Pancreas (tissue), 10 donors: ENCODE measurements at regions not wholly inside any gene's neighbourhood (a gene's known extent, or its start where the extent isn't known, plus 50 kb on each side); places are given as distances from the start of the nearest gene placed in this dataset.

ENCODE experiments used
- ATAC-seq, 4 donors: fragments of 200-7000 bp; cut with Tn5 transposase; one replicate each; pipeline versions ENCODE4 v1.8.0 to v1.9.1; 2020; ENCODE audit warnings: mild to moderate bottlenecking in 4 of 4, moderate library complexity in 4 of 4
- DNase-seq, 6 donors: peaks; one replicate each; pipeline ENCODE4 v3.0.0-alpha.2; 2020
- FAIRE-seq: peaks from 2 replicates; lab custom pipeline; 2012; peaks lifted over from hg19 to GRCh38; lab: Jason Lieb, UNC
- H3K27ac ChIP-seq, 4 donors: fragments of 200-600 bp; sonication (generic); 1 replicate in 3 of 4; 2 replicates in 1 of 4; pipeline versions ENCODE4 v1.5.0 to v1.8.0; 2020
- H3K27me3 ChIP-seq, 4 donors: fragments of 200-600 bp; one replicate each; pipeline ENCODE4 v1.8.0; 2021
- H3K36me3 ChIP-seq, 3 donors: fragments of 200-600 bp; sonication (generic) in 1 of 3; one replicate each; pipeline versions ENCODE4 v1.5.0 to v1.8.0; 2020 to 2021
- H3K4me1 ChIP-seq, 3 donors: fragments of 200-600 bp; one replicate each; pipeline ENCODE4 v1.8.0; 2021
- H3K4me3 ChIP-seq, 4 donors: fragments of 200-600 bp; sonication (generic) in 2 of 4; one replicate each; pipeline versions ENCODE4 v1.5.0 to v1.8.0; 2020 to 2021
- H3K9me3 ChIP-seq, 4 donors: fragments of 200-600 bp; one replicate each; pipeline ENCODE4 v1.8.0; 2021
- CTCF ChIP-seq, 4 donors: fragments of 200-600 bp; sonication (generic) in 3 of 4; IDR thresholded peaks; one replicate each; pipeline versions ENCODE4 v1.5.0 to v1.8.0; 2021; ENCODE audit warnings: antibody characterized with exemption in 4 of 4
- WGBS, 2 donors: extraction: QIAGEN DNeasy Blood & Tissue Kit; methylation state at CpG; one replicate each; pipeline ENCODE4 v1.1.7; 2013; 5-methylcytosine and 5-hydroxymethylcytosine counted together
- intact Hi-C, 3 donors: fragments of 100-400 bp; cut with DNase I; formaldehyde crosslinking; loops; one replicate each; pipeline versions ENCODE4 v1.11.1 to v1.14.2; 2022
- donor health status: healthy with polysubstance abuse.
- donor health status: DM: no; HTN: no; CAD: no; lungs with moderate emphysema.
- donor health status: DM: no; HTN: no; CAD: no.
- donor health status: control.
- donor health status: control.
- donor health status: Bipolar disorder and iron deficiency.
- donor health status: DM: yes; HTN: yes; CAD: no.
- donor health status: DM: no; HTN: no; CAD: no.
- donor health status: DM: no; HTN: no; CAD: no.
- donor health status: DM: yes; HTN: yes; CAD: no.

DNA sequence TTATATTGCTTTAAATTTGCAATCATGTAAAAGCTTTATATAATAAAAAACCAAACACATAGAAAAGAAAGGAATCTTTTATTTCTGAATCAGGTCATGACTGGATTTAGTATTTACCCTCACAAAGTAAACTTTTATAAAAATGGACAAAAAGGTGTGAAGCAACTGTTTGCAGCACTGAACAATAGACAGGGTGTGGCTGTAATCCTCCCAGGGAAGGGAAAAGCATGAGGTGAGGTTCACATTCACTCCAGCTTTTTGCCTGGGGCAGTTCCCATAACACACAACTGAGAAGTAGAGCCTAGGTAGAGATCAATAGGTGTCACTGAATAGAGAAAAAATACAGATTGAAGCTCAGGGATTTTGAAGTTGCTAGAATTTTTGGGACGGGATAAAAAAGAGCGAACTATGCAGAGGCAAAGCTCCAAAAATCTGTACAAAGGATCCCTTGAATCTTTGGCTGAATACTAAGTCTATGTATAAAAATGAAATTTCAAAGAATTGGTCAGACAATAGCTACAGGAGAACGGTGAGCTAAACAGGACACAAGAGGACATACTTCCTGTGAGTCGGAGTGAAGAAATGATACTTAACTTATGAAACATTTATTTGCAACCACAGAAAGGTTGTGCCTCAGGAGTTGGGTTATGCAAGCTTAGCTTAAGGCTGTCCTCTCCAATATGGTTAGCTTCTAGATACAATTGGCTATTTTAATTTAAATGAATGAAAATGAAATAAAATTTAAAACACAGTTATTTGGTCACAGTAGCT lies 162.0 kb upstream of the ZP4 start:
- intact Hi-C loops = no loop called here
- Histone ChIP-seq H3K4me3 (no peak overlapping the region), H3K9me3 (no peaks in the 10 kb centered on the region), H3K27me3 (no peaks in the 10 kb centered on the region), H3K4me1 (no peaks in the 10 kb centered on the region), H3K36me3 (no peaks in the 10 kb centered on the region), H3K27ac (no peak overlapping the region)
- DNase-seq = no peak
- ATAC-seq = no peak
- WGBS, 2 donors = 67 to 80% methylated on average over 4 of the region's 4 CpGs
- no peak for TF ChIP-seq CTCF (IDR thresholded peaks at IDR 0.05)
- FAIRE-seq = no peak

GRCh38 chr1:238029126-238029525 lies 138.4 kb upstream of the ZP4 start:
- 74% methylated on average over 1 of the region's 1 CpG for WGBS, 2 donors

DNA sequence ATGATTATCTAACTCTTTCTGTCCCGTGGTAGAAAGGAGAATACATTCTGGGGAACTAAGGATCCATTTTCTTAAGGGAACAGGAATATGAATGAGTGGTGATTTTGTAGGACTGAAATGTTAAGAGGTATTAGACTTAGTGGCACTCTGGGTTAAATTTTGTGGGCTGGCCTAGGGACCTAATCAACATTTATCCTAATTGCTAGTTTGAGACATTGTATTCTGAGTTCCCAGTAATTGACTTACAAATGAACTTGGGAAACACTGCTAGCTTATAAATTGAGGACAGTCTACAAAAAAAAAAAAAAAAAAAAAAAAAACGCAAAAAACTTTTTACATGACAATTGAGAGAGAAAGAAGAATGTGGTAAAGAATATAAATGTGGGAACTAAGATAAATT lies 136.6 kb upstream of the ZP4 start:
- TF ChIP-seq CTCF (IDR thresholded peaks at IDR 0.05) = no peak
- 33 to 35% methylated on average over 2 of the region's 2 CpGs for WGBS, 2 donors
- Histone ChIP-seq H3K4me3 (no peak overlapping the region), H3K27me3 (no peaks in the 10 kb centered on the region), H3K27ac (no peak overlapping the region), H3K4me1 (no peaks in the 10 kb centered on the region), H3K9me3 (no peaks in the 10 kb centered on the region), H3K36me3 (no peaks in the 10 kb centered on the region)
- DNase-seq (no peak), ATAC-seq (no peak), FAIRE-seq (no peak)
- intact Hi-C loops = no loop called here

More at GRCh38 chr1:238029126-238029525, 138.4 kb upstream of the ZP4 start:
- Histone ChIP-seq H3K27me3 (no peaks in the 10 kb centered on the region), H3K4me1 (no peaks in the 10 kb centered on the region), H3K27ac (no peak overlapping the region), H3K4me3 (no peak overlapping the region), H3K9me3 (no peaks in the 10 kb centered on the region), H3K36me3 (no peaks in the 10 kb centered on the region)
- no peak for DNase-seq
- TF ChIP-seq CTCF (IDR thresholded peaks at IDR 0.05) = no peak
- no peak for ATAC-seq
- no peak for FAIRE-seq
- intact Hi-C loops = no loop called here

DNA sequence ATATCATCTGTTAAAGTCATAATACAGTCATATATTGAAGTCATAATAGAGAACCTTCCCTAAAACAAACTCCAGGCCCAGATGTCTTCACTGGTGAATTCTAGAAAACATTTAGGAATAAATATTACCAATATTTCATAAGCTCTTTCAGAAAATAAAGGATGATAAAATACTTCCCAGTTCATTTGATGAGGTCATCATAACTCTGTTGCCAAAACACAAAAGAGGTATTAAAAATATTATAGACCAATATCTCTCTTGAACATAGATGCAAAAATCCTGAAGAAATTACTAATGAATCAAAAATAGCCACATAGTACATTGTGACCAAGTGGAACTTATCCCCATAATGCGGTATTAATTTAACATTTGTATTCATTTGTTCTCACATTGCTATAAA lies 132.4 kb upstream of the ZP4 start:
- Histone ChIP-seq H3K36me3 (no peaks in the 10 kb centered on the region), H3K27me3 (no peaks in the 10 kb centered on the region), H3K4me1 (no peaks in the 10 kb centered on the region), H3K4me3 (no peak overlapping the region), H3K9me3 (no peaks in the 10 kb centered on the region), H3K27ac (no peak overlapping the region)
- ATAC-seq (no peak), DNase-seq (no peak), FAIRE-seq (no peak)
- 91 to 92% methylated on average over 1 of the region's 1 CpG for WGBS, 2 donors
- TF ChIP-seq CTCF (IDR thresholded peaks at IDR 0.05) = no peak
- intact Hi-C loops = no loop called here

- WGBS, 2 donors = 66 to 77% methylated on average over 2 of the region's 2 CpGs
- ATAC-seq = no peak
- no peak overlapping the region for H3K27ac ChIP-seq
- TF ChIP-seq CTCF (IDR thresholded peaks at IDR 0.05) = no peak
- no peak overlapping the region for H3K4me3 ChIP-seq
- no peak for DNase-seq
- intact Hi-C loops = no loop called here
- no peaks in the 10 kb centered on the region for H3K4me1 ChIP-seq
- FAIRE-seq = no peak
- H3K36me3 ChIP-seq = no peaks in the 10 kb centered on the region
- H3K9me3 ChIP-seq = no peaks in the 10 kb centered on the region
- H3K27me3 ChIP-seq = no peaks in the 10 kb centered on the region
Observed at GRCh38 chr1:238018214-238018613, 127.5 kb upstream of the ZP4 start.
